GM18517 (cell line): ENCODE measurements at regions not wholly inside any gene's neighbourhood (a gene's known extent, or its start where the extent isn't known, plus 50 kb on each side); places are given as distances from the start of the nearest gene placed in this dataset.
A peak's percentile ranks its signal among the peaks of the same experiment; 100 is the strongest.
"Not testable (repeated sequence)": the region's sequence is repeated elsewhere in the genome, so short reads cannot be mapped to it uniquely, and the experiment has no call there.

ENCODE experiments used
- ATAC-seq: cut with Tn5 transposase; IDR thresholded peaks from one replicate; pipeline ENCODE4 v1.9.1; 2021; ENCODE audit warnings: mild to moderate bottlenecking, moderate library complexity; ENCODE audit not compliant: unreplicated experiment

DNA sequence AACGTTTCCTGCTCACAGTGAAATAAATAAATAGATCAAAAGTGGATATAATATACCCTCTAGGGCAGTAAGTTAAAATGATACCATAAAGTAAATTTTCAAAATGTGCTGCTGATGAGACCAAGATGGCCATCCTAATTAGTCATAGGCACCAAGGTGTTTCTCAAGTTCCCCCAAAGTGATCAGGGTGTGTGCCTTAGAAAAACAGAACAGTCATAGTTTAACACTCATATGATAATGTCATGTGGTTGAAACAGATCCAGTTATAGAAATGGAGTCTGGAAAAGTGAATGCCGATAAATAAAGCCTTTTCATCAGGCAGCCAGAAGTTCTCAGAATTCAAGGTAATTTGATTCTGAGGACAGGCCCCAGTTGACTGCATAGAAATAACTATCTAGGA is 161.5 kb upstream of the CDKN2B start:
- no peak for ATAC-seq

DNA sequence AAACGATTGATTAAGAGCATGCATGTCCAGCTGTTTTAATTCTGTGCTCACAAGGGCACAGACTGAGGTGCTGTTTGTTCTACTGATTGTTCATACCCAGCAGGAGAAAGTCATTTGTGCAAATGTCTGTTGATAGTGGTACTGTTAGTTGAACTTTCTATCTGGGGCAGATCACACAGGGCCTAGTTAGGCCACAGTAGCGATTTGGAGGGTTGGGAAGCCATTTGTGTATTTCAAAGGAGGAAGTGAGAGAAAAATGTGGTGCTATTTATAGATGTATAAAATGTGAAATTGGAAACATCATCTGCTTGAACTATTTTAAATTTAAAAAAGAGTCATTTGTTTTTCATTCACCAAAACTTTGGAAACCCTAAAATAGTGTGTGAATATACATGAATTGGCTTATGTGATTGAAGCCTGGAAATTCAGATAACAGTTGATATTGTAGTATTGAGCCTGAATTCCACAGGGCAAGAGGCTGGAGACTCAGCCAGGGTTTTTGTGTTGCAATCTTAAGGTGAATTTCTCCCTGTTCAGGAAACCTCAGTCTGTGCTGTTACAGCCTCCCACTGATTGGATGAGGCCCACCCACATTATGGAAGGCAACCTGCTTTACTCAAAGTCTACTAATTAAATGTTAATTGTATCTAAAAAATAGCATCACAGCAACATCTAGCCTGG is 162.0 kb upstream of the CDKN2B start:
- ATAC-seq: peak; percentile 53

DNA sequence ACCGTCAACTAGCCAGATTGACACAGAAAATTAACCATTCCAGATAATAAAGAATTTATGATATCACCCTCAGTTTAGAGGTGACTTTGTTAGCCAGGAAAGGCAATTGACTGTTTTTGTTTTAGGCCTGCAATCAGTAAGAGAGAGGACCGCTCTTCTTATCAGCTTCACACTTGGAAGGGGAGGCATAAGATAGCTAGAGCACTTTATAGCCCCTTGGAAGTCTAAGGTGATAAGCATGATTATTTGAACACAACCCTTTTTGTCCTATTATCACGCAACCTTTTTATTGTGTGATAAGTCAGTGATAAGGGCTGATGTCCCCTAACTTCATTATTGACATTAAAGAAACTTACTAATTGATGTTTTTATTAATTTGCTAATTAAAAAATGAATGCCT is 162.6 kb upstream of the CDKN2B start:
- ATAC-seq: no peak

DNA sequence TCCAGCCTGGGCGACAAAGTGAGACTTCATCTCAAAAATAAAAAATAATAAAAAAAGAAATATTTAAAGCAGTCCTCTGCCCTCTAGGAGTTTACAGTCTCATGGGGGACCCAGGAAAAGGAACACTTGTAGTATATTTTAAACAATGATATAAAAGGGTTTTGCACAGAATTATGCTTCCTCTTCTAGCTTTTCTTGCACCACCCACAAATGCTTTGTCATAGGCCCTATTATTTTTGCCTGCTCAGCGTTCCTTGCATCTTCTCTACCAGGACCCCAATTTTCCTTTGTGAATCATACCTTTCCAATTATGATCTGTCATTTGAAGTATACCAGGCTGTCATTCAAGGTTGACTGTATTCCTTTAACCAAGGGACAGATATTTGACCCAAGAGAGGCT is 164.8 kb upstream of the CDKN2B start:
- ATAC-seq: no peak

DNA sequence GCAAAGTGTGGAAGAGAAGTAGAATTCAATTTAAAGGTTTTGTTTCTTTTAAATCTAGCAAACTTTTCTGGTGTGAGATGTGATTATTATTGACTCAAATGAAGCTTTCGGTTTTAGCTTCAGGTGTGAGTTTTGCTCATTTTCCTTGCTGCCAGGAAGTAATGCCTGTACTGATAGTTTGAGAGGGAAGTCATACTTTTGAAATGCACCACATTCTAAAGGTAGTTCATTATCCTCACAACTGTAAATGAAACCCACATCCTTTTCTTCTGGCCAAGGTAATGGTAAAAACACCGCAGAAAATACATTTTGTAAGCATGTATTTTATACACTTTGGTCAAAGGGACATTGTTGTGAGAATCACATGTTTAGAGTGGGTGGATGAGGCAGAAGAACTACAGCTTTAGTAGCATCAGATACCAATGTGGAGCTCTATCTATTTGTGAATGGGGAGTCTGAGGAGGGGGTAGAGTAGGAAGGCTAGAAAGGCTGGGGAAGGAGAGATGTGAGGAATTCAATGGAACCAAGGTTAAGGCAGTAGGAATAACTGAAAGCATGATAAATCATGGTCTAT is 167.0 kb upstream of the CDKN2B start:
- ATAC-seq: no peak

DNA sequence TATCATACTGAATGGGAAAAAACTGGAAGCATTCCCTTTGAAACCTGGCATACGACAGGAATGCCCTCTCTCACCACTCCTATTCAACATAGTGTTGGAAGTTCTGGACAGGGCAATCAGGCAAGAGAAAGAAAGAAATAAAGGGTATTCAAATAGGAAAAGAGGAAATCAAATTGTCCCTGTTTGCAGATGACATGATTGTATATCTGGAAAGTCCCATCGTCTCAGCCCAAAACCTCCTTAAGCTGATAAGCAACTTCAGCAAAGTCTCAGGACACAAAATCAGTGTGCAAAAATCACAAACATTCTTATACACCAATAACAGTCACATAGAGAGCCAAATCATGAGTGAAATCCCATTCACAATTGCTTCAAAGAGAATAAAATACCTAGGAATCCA is 171.9 kb upstream of the CDKN2B start:
- not testable (repeated sequence) for ATAC-seq

DNA sequence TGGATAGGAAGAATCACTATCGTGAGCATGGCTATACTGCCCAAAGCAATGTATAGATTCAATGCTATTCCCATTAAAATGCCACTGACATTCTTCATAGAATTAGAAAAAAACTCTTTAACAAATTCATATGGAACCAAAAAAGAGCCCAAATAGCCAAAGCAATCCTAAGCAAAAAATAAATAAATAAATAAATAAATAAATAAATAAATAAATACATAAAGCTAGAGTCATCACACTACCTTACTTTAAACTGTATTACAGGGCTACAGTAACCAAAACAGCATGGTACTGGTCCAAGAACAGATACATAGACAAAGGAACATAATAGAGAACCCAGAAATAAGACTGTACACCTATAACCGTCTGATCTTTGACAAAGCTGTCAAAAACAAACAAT is 180.4 kb upstream of the CDKN2B start:
- ATAC-seq: no peak

DNA sequence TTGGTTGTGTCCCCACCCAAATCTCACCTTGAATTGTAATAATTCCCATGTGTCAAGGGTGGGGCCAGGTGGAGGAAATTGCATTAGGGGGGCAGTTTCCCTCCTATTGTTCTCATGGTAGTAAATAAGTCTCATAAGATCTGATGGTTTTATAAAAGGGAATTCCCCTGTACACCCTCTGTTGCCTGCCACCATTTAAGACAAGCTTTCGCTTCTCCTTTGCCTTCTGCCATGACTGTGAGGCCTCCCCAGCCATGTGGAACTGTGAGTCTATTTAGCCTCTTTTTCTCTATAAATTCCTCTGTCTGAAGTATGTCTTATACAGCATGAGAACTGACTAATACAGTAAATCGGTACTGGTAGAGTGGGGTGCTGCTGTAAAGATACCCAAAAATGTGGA is 187.9 kb upstream of the CDKN2B start:
- ATAC-seq: peak; percentile 74

DNA sequence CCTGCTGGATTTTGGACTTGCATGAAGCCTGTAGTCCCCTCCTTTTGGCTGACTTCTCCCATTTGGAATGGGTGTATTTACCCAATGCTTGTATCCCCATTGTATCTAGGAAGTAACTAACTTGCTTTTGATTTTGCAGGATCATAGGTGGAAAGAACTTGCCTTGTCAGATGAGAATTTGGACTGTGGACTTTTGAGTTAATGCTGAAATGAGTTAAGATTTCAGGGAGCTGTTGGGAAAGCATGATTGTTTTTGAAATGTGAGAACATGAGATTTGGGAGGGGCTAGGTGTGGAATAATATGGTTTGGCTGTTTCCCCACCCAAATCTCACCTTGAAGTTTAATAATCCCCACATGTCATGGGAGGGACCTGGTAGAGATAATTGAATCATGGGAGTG is 189.6 kb upstream of the CDKN2B start:
- ATAC-seq: no peak

DNA sequence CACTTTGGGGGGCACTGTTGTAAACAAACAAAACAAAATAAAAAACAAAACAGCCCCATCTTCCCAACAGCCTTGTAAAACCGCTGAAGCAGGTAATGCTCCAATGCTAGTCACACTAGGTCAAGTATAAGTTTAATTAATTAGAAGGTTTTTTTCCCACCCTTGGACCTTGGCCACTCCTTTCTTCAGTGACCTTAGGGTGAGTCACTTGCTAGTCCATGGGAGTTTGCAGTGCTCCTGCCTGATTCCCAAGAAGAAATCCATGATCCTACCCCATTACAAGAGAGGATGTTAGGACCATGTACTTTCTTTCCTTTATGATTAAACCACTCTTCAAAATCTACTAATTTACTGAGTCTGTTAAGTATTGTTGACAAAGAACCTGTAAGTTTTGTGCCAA is 192.2 kb upstream of the CDKN2B start:
- ATAC-seq: no peak

DNA sequence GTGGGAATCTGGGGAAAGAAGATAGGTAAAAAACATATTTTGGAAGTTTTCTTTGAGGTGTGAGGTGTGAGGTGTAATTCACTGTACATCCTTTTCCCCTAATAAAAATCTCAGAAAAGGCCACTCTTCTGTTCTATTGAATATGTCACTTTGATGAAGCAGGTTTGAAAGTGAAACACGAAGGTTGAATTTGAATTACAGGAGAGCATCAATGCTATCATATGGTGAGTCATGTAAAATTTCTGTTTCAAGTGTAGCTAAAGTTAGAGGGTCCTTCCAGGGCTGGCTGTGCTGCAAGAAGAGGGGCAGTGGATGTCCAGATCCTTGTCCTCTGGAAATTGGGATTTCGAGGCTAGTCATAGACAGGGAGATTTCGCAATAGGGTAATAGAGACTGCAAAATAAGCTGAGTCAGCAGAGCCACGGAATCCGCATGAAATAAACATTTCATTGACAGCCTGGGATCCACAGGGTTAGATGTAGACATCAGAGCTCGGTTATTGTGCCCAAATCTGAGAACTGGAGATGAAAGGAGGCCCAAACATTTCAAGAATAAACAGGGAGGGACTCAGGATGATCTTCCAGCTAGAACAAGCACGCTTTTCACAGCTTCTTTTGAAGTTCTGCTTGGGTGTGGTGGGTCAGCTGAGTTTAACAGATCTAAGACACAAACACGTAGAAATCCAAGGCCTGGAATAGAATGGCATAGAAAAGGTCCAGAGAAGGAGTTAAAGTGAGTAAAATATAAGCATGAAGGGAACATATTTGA is 194.4 kb upstream of the CDKN2B start:
- no peak for ATAC-seq

DNA sequence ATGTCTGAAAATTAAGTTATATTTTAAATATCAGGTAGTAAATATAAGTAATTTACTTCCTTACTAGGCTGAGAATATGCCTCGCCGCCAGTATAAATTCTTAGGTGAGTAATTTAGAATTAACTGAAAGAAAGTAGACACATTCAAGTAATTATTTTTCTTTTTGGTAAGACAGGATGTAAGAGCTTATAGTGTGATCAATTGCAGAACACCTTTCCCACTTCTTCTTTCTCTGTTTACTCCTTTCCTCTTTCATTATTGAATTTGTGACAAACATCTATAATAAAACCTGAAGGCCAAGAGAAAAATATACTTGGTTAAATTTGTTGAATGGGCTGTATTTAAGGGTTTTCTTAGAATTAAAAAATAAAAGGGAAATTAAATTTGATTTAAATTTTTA is 195.1 kb upstream of the CDKN2B start:
- ATAC-seq: no peak

DNA sequence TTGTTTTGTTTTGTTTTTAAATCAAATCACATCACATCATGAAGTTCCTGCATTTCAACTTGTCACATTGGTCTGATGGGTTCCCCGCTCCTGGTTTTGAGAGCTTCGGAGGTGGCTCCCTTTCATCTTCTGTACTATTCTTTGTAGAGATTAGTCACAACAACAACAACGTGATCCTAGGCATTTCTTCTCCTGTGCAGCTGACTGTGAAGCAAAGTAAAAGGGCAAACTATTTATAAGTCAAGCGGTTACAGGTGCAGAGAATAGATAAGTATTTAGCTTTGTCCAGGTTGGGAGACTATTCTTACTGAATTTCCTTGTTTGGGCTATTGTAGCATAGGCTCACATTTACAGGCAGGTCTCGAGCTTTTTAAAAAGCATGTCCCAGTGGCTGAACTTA is 197.7 kb upstream of the CDKN2B start:
- no peak for ATAC-seq

DNA sequence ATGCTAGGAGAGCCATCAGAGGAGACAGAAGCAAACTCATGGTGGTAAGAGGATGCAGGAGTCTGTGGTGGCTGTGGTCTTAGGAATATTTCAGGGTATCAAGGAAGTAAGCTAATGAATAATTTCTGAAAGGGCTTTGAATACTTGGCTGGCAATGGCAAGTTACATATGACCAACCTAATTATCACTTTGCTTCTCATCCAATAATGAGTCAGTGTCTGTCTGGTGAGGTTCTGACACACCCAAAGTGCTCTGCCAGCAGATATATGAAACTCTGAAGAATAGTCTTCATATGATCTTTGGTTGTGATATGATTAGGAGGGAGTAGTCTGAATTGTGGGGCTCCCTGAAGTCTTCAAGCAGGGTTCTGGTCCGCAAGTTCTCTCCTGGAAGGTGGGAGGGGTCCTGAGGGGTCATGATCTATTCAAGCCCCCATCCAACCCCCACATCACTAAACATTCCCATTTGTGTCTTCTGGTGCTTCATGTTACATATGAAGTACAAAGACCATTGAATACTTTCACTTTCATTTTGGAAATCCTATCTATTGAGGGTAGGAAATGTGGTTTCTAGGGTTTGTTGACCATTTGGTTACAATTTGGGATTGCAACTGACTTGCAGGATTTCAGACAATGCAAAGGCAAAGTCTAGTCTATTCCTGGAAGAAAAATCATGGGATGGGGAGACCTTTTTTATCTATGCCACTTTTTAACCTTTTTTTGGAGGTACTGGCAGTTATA is 199.9 kb upstream of the CDKN2B start:
- ATAC-seq: peak; percentile 65

DNA sequence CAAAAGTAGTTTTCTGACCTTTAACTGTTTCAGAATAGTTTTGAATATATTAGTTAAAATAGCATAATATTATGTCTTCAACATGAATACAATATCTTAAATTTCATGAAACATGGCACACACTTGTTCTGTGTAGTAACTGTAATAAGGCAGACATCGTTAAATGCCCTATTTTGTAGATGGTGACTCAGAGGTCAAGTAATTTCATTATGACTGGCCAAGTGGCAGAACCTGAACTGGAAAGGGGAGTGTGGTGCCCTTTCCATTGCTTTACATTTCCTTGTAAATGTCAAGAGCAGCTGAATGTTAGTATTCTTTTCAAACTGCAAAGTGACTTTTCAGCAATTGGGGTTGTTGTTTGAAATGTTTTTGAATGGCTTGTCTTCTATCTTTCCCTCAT is 201.2 kb upstream of the CDKN2B start:
- ATAC-seq: no peak

DNA sequence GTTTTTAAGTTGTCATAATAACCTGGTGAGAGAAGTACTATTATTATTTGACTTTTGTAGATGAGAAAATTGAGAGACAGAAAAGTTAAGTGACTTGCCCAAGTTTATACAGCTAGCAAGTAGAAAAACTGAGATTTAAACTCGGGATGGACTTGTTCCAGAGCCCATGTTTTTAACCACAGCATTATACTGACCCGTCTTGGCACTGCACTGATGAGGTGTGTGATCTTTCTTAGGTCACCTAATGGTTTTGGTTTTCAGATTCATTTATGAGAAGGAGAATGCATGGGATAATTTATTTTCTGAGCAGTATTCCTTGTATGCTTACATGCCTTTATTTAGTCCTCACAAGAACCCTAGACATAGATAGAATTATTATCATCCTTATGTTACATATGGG is 201.8 kb upstream of the CDKN2B start:
- ATAC-seq: no peak

DNA sequence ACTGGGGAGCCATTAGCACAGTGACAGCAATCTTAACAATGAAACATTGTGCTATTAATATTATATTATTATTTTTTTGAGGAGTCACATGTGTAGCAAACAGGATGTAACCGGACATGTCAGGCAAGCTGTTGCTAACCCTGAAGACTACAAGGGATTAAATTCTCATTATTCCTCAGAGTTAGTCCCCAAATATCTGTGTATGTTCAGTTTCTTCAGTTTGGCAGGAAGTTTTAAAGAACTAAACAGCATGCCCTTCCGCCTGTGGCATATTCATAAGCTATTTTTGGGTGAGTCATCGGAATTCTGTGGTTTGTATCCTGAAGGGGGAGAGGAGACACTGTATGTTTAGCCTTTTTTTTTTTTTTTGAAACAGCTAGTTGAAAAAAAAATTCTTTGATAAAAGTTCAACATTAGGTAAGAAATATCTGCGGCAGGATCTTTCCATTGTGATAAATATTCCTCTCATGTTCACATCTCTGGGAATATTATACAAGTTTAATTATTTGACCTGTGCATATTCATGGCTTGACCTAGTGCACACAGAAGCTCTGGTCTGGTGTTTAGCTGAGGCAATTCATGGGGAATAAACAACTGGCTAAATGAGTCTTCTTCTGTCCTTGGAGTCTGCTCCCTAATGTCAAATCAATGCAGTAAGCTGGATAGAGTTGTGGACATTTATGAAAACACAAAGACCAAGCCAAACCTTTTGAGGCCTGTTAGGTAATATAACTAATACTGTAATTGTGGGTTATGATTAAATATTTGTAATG is 202.7 kb upstream of the CDKN2B start:
- no peak for ATAC-seq

DNA sequence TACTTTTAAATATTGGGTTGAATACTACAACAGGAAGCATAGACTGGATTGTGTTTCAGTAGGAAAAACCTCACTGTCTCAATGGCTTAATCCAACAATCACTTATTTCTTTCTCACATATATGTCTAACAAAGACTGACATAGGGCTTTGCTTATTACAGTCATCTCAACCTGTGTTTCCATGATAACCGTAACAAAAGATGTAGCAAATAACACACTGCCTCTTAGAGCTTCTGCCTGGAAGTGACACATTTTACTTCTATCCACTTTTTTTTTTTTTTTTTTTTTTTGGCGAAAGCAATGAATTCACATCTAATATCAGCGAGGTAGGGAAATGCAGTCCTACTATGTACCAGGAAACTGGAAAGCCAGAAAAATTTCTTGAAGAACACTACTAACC is 204.9 kb upstream of the CDKN2B start:
- ATAC-seq: no peak

DNA sequence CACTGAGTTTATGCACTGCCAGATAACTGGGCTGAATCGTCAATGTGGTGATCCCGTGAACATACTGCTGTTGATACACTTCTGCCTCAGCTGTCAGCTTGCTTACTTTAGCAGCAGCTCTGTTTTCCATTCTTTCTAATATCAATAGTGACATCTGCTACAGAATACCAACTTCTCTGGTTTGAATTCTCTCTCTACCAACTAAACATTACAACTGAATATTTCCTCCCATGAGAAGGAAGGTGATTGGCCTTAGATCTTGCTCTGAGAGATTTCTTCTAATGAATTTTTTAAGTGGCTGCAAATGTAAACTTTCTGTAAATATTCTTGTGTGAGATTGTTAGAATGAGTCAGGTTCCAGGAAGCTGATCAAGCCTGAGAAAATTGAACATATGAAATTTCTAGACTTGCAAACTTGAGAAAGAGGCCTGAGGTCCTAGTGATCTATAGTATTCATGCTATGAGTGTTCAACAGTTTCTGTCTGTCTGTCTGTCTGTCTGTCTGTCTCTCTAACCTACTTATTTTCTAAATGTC is 205.5 kb upstream of the CDKN2B start:
- ATAC-seq: no peak

DNA sequence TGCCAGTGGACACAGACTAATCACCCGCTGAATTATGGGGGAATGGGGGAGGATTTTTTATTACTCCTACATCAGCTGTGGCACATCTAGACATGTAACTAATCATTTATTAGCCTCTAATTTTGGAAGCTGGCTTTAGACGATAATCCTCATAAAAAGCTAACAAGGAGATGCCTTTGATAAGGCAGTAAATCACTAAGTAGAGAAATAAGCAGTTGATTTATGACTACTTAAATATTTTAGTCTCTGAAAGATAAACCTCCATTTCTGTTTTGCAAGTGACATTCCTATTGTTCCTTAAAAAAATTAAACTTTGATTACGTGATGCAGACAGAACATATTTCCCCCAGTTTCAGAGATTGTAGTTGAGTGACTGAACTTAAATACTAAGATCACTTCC is 206.4 kb upstream of the CDKN2B start:
- ATAC-seq: no peak

DNA sequence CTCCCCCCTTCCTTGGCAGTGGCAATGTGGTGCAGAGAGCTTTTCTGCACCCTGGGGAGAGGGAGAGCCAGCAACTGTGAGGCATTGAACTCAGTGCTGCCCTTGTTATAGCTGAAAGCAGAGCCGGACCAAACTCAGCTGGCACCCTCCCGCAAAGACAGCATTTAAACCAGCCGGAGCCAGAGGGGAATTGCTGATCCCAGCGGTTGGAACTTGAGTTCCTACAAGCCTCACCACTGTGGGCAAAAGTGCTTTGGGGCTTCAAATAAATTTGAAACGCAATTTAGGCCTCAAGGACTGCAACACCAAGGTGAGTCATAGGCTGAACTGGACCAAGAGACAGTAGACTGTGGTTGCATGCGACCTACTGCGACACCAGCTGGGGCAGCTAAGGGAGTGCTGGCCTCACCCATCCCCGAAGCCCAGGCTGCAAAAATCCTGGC is 207.6 kb upstream of the CDKN2B start:
- ATAC-seq: no peak
